ENCODE measurements at regions not wholly inside any gene's neighbourhood (a gene's known extent, or its start where the extent isn't known, plus 50 kb on each side); places are given as distances from the start of the nearest gene placed in this dataset.
A peak's percentile ranks its signal among the peaks of the same experiment; 100 is the strongest.
"Not testable (repeated sequence)": the region's sequence is repeated elsewhere in the genome, so short reads cannot be mapped to it uniquely, and the experiment has no call there.

DNA sequence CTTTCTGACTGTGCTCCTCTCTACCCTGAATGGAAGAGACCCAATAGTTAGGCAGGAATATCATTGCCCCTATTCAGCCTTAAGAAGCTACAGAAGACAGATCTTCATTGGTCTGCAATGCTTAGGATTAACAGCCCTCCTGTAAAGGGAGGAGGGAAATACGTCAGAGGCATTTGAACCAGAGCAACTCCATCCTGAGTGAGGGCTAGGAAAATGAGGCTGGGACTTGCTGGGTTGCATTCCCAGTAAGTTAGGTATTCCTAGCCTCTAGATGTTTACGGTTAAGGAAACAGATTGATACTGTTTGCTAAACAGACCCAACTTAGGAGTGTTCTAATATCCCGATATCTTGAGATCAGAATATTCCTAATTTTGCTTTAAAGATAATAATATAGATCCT is 63.5 kb downstream of the PCDH18 start:
- DNase-seq (ENCODE audit: low read depth): no peak

DNA sequence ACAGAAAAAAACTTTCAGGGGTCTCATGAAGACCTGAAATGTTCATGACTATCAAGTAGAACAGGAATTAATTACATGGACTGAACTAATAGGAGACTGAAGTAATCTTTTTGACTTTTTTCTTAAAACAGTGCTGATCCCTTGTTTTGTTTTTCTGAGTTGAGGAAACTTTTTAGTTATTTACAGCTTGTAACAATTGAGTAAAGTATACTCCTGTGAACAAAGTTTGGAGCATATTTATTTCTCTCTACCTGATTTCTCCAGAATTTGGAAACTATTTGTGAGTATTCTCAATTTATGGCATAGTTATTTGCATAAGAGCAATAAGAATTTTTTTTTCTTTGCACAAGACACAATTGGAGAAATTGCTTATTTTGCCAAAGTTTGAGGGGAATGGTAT is 64.8 kb downstream of the PCDH18 start:
- peak; percentile 15 for DNase-seq (ENCODE audit: low read depth)

DNA sequence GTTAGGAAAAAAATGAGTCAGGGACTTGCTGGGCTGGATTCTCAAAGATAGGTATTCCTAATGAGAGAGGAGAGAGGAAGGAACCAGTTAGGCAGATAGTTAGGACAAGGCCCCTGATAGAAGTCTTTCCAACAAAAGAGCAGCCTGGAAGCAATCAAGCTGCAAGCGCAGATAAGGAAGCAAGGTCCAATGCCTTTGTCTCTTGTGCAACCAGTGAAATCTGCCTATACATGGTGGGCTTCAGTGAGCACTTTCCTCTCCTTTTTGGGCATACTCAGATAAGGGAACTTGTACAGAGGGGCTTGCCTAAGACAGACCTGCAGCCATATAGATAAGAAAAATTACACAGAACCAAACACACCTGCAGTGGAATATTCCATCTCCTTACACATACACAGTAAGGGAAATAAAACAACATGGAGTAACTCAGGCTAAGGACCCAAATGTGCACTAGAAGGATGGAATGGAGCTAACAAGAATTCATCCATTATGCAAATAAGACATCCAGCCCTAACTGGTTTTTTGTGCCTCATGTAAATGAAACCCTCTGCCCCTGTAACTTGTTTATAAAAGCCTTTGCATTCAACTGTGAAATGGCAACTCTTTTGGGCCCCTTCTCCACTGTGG is 68.8 kb downstream of the PCDH18 start:
- DNase-seq (ENCODE audit: low read depth): no peak

DNA sequence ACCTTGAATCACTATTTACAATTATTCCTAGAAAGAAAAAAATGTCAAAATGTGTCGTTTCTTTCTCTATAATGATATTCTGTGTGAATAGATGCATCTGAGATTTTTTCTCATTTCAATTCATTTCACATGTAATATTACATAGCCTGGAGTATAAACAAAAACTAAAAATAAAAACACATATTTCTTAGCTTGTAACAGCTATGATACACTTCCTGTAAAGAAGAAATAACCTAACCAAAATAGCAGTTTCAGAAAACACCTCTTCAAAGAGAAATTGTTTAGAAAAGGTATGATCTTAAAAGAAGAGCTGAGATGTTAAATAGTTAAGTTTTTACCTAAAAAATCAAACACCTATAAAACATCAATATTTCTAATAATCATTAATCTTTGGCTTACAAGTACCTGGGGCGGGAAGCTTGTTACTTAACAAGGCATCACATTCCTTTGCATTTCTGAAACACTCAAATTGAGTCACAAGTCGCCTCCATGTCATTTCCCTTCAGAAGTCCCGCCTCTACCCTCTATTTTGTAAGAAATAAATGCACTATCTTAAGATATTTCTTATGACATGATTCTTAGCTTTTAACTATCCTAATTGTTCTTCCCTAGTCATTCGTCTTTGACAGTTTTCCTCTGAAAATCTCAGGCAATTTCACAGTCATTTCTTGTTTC is 76.5 kb downstream of the PCDH18 start:
- DNase-seq (ENCODE audit: low read depth): no peak

DNA sequence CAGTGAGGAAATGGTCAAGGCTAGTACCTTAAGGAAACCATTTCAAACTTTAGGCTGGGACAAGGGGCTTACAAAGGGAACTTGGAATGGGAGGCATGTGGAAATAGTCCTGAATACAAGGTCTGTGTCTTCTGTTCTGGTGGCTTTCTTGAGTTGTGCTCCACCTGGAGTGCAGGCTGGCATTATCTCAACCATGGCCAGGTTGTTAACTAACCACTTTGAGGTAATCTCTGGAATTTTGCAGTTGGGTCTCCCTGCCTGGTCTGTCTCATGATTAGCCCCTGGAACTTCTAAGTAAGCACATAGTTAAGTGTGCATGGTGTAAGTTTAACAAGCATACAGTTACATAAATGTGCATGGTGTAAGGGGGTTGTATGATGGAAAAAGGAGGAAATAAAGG is 77.5 kb downstream of the PCDH18 start:
- DNase-seq (ENCODE audit: low read depth): no peak

DNA sequence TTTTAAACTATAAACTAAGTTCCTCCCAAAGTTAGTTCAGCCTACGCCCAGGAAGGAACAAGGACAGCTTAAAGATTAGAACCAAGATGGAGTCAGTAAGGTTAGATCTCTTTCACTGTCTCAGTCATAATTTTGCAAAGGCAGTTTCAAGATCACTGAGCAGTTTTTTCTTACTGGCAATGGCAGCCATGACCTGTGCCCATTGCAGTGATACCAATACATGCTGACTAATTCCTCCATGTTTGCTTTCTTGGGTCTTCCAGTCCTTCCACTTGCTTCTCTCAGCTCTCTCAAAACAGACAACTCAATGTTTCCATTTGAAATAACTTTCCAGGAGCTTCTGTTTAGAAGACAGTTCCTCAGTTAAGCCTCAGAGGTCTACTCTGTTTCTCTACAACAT is 79.5 kb downstream of the PCDH18 start:
- no peak for DNase-seq (ENCODE audit: low read depth)

DNA sequence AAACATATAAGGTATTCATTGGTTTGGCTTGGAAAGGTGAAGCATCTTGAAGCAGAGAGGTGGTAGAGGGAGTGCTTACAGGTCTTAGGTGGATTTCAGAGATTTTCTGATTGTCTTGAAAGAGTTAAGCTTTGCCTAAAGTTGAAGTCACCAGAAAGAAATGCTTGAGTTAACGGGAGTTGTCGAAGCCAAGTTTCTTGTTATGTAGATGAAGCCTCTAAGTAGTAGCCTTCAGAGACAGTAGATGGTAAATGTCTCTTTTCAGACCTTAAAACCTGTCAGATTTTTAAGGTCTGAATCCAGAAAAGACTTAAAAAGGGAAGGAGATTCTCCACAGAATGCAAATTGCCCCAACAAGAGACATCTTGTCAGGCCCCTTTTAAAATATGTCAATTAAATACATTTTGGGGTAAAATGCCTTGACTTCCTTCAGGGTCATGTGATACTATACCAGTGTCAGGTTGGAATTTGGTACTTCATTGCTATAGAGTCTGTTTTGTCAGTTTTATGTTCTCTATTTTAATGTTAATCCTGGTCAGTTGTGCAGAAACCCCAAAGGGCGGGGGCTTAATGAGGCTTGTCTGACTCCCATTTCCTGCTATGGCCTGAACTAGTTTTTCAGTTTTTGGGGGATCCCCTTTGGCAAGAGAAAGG is 81.0 kb downstream of the PCDH18 start:
- no peak for DNase-seq (ENCODE audit: low read depth)

DNA sequence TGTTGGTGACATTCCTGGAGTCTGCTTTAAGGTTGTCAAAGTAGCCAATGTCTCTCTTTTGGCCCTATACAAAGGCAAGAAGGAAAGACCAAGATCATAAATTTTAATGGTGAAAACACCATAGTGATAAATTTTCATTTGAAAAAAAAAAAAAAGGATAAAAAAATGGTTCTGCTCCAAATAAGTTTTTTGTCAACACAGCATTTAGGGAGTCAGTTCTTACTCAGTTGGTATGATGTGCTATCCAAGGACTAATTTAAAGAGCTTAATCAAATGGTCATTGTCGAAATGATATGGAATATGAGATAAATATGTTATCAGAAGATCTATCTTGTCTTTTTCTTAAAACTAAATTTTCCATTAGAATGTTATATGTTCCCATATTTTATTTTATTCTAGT is 83.9 kb downstream of the PCDH18 start:
- DNase-seq (ENCODE audit: low read depth): no peak

DNA sequence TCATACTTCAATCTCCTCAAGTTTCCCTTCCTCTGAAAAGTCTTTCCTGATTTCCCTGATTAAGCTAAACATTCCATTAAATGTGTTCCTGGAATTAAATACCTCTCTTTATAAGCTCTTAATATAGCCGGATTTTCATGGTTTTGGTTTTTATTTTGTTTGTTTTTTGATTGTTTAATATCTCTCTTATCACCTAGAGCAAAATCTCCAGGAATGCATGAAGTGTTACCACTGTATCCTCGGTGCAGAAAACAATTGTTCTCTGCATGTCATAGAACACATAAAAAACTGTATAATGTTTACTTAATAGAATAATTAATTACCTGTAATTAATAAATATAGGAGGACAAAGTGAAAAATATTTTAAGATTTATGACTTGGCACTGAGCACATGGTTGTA is 86.2 kb downstream of the PCDH18 start:
- DNase-seq (ENCODE audit: low read depth): no peak

DNA sequence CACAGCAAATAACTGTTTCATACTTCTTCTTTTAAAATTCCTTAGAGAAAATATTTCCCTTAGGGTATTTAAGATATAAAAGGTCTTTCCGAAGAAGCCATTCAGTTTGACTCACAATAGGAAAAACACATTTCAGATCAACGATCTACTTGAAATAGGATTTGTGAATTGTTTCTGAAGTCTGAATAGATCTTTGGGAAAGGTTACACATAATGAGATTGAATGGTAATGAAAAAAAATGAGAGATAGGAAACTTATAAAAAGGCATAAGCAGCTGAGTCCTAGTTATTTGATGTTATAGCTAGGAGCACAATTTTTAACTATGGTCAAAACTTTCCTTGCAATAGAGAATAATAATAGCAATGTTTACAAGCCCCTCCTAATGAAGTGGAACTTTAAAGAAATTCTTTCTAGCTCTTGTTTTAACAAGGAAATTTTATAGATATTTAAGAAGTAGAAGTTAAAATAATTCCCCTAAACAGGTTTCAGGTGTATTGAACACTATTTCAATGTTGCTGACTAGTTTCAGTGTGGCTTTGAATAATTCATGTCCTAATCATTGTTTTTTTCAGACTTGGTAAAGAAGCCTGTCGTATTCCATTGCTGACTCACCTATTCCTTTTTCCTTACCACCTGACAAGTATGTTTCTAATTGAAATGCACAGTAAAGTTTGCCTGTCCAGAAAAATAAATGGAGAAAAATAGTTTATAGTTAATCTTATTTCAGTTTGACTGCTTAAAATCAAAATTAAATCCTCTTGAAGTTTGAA is 89.1 kb downstream of the PCDH18 start:
- DNase-seq (ENCODE audit: low read depth): no peak

DNA sequence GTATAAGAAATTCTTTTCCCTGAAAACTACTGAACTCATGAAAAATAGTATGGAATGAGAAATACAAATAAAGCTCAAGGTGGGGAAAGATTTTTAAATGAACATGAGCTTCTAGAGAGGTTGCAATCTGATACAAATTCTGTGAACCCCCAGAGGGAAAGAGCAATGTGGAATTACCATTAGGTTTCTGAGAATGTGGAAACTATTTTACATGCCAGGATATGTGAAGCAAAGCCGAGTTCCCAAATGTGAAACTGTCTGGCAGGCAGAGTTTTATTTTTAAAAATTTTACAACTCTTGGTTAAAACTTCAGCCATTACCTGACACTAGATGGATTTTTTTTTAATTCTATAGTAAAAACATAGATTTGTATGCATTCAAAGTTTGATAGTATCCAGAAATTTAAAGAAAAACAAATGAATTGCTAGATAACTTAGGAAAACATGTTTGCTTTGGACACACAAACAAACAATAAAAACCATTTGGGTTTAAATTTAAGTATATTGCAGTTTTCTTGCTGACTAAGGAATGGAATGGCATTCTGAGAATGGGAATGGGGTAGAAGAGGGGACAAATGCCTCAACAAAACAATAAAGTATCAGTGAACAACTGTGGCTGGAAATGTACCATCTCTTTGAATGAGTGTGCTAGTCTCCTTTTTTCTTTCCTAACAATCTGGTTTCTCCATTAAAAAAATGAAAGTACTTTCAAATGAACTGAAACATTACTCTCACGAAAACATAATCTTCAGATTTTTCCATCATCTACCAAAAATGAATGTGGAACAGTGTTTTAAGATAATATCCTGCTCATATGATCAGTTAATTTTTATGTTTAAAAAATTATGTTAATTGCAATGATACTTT is 99.6 kb downstream of the PCDH18 start:
- DNase-seq (ENCODE audit: low read depth): no peak

DNA sequence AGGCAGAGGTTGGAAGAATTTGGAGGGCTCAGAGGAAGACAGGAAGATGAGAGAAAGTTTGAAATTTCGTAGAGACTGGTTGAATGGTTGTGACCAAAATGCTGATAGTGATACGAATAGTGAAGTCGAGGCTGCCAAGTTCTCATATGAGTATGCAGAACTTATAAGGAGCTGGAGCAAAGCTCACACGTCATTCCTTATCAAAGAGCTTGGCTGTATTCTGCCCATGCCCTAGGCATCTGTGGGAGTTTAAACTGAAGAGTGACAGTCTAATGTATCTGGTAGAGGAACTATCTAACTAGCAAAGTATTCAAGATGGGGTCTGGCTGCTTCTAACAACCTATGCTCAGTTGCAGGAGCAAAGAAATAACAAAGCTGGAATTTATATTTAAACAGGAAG is 102.1 kb downstream of the PCDH18 start:
- DNase-seq (ENCODE audit: low read depth): peak; percentile 29

DNA sequence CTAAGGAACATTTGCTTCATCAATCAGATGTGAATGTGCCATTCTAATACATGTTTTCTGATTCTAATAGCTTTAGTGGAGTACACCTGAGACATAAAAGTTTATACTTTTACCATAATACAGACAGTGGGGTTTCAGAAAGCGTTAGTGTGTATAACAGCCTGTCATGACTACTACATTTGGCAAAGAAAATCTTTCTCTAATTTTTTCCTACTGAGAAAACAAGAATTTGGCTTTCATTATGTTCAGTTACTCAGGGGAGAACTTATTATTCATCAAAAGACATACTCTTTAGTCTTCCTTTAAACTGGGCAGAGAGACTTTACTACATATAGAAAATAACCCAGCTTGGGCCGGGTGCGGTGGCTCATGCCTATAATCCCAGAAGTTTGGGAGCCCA is 104.9 kb downstream of the PCDH18 start:
- no peak for DNase-seq (ENCODE audit: low read depth)

DNA sequence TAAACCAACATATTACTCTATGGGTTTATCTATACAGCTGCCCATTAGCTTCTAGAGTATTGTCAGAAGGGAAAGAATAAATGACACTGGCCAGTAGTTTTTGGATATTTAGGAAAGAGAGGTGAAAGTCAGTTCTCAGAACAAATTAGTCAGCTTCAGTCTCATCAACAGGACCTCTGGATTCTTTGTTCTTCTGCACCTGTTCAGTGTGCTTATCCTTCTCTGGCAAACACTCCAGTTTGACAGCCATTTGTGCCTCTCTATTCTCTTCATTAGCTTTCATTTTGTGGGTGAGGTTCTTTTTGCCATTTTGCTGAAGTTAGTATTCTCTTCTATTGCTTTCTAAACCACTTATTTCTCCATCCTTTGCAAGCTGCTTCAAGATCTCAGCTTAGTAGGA is 107.0 kb downstream of the PCDH18 start:
- no peak for DNase-seq (ENCODE audit: low read depth)

DNA sequence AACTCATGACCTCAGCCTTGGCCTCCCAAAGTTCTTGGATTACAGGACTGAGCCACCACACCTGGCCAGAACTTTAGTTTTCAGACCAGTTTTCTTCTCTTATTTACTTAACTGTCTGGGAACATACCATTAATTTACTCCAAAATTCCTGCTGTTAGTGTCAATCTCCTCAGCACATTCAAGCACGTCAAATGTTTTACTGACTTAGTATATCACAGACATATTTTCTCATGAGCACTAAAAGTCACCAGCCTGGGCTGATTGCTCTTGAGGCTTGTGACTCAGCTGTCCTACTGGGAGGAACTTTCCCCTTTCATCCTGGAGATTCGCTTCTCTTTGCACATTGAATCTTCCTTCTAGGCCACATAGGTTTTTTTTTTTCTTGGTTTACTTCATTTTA is 109.6 kb downstream of the PCDH18 start:
- no peak for DNase-seq (ENCODE audit: low read depth)

DNA sequence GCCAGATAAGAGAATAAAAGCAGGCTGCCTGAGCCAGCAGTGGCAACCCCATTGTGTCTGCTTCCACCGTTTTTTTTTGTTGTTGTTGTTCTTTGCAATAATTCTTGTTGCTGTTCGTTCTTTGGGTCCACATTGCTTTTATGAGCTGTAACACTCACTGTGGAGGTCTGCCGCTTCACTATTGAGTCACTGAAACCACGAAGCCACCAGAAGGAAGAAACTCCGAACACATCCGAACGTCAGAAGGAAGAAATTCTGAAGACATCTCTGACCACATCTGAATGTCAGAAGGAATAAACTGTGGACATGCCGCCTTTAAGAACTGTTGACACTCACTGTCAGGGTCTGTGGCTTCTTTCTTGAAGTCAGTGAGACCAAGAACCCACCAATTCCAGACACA is 110.5 kb downstream of the PCDH18 start:
- DNase-seq (ENCODE audit: low read depth): peak; percentile 37

DNA sequence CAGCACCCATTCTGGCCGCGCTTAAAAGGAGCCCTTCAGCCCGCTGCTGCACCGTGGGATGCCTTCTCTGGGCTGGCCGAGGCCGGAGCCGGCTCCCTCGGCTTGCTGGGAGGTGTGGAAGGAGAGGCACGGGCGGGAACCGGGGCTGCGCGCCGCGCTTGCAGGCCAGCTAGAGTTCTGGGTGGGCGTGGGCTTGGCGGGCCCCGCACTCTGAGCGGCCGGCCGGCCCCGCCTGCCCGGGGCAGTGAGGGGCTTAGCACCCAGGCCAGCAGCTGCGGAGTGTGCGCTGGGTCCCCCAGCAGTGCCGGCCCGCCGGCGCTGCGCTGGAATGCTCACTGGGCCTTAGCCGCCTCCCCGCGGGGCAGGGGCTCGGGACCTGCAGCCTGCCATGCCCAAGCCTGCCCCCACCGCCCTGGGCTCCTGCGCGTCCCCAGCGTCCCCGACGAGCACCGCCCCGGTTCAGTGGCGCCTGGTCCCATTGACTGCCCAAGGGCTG is 111.3 kb downstream of the PCDH18 start:
- DNase-seq (ENCODE audit: low read depth): no peak

DNA sequence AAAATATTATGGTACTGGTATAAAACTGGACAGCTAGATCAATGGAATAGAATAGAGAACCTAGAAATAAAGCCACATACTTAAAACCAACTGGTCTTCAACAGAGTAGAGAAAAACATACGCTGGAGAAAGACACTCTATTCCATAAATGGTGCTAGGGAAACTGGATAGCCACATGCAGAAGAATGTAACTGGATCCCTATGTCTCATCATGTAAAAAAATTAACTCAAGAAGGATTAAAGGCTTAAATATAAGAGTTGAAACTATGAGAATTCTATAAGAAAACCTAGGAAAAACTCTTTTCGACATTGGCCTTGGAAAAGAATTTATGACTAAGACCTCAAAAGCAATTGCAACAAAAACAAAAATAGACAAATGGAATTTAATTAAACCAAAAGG is 114.6 kb downstream of the PCDH18 start:
- peak; percentile 32 for DNase-seq (ENCODE audit: low read depth)

DNA sequence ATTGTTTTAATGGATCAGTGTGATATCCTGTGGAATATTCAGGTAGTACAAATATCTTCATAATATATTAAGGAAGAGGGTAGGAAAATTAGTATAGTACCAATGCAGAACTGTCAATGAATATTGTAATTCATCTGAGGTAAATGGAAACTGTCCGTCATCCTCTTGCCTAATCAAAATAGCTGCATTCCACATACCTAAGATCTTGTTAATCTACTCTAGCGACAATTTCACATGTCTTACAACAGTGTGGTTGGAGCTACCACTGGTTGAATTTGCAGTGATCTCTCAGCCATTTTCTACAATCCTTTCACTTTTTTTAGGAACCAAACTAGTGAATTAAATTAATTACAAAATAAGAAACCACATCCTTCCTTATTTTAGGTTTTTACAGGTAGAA is 117.5 kb downstream of the PCDH18 start:
- peak; percentile 18 for DNase-seq (ENCODE audit: low read depth)

DNA sequence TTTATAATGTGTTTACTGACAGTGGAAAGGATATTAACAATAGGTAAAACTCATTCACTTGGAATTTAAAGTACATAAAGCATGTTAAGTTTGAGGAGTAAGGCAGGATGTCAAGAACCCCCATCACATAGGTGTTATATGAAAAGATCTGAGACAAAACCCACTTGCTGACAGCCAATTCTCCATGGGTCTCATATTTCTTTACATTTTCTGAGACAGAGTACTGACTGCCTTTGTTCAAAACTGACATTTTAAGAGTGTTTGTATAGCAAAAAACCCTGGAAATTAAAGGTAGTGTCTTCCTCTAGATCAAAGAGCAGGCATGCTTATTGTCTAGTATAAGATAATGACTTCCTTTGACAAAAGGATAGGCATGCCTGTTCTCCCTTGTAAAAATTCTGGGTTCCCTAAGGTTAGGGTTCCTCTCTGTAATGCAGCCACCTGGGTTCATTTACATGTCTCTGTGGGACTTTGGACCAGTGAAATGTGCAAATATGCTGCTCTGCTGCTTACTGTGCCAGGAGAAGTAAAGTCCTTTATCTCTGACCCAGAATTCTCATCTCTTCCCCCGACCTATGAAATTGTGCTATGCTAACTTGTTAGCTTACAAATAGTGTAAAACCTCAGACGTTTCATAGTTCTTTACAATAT is 123.6 kb downstream of the PCDH18 start:
- DNase-seq (ENCODE audit: low read depth): no peak

DNA sequence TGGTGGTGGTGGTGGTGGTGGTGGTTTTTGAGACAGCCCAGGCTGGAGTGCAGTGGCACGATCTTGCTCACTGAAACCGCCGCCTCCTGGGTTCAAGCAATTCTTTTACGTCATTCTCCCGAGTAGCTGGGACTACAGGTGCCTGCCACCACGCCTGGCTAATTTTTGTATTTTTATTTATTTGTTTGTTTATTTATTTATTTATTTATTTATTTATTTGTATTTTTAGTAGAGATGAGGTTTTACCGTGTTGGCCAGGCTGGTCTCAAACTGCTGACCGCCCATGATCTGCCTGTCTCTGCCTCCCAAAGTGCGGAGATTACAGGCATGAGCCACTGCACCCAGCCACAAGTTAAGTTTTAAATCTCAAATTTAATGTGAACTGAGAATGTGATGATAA is 126.5 kb downstream of the PCDH18 start:
- DNase-seq (ENCODE audit: low read depth): not testable (repeated sequence)
